ENCODE measurements at regions not wholly inside any gene's neighbourhood (a gene's known extent, or its start where the extent isn't known, plus 50 kb on each side); places are given as distances from the start of the nearest gene placed in this dataset.
"Not testable (repeated sequence)": the region's sequence is repeated elsewhere in the genome, so short reads cannot be mapped to it uniquely, and the experiment has no call there.

DNA sequence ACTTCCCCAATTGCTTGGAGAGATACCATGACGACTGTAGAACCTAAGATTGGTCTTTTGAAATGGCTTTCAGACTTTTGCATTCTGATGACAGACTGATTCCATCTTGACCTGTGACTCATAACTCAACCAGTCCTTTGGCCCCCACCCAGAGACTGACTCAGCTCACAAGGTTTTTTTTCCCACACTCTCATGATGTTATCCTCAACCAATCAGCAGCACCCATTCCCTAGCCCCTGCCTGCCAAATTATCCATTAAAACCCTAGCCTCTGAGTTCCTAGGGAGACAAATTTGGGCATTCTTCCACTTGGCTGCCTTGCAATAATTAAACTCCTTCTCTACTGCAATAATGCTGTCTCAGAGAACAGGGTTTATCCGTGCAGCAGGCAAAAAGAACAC is 1263.3 kb upstream of the CDH9 start:
- TF ChIP-seq, protein P1, sequence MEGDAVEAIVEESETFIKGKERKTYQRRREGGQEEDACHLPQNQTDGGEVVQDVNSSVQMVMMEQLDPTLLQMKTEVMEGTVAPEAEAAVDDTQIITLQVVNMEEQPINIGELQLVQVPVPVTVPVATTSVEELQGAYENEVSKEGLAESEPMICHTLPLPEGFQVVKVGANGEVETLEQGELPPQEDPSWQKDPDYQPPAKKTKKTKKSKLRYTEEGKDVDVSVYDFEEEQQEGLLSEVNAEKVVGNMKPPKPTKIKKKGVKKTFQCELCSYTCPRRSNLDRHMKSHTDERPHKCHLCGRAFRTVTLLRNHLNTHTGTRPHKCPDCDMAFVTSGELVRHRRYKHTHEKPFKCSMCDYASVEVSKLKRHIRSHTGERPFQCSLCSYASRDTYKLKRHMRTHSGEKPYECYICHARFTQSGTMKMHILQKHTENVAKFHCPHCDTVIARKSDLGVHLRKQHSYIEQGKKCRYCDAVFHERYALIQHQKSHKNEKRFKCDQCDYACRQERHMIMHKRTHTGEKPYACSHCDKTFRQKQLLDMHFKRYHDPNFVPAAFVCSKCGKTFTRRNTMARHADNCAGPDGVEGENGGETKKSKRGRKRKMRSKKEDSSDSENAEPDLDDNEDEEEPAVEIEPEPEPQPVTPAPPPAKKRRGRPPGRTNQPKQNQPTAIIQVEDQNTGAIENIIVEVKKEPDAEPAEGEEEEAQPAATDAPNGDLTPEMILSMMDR (IDR thresholded peaks at IDR 0.05; ENCODE audit: extremely low read depth, missing control alignments), result no peak
- DNase-seq (ENCODE audit: low spot score), result no peak

DNA sequence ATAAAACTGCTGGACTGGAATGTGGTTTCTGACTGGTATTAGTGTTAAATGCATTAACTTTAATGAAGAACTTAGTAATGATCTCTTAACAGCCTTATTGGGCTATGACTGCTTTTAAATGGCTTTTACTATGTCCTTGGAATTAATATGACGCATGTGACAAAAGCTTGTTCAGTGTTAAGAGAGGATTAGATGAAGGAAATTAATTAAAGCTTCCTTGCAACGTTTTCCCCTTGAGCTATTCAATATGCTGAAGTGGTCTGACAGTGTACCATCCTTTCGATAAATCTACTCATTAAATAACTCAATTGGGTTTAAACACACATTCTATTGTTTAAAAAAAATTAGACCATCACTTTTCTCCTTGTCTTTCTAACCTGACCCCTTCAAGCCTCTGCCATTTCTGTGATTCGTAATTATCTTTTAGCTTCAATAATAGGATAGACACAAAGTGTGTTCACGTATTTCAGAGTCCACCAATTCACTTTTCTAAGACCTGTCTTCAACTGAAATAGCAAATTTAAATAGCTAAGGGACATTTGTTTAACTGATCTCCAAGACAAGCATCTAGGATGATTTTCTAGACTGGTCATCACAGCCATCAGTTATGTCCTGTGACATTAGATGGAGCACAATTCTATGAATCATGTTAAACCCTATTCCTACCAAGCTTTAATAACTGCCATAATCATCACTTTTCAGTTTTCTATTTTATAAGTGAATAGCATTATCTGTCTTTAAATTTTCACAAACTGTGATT is 1258.0 kb upstream of the CDH9 start:
- DNase-seq (ENCODE audit: low spot score), result no peak
- TF ChIP-seq, protein P1 (IDR thresholded peaks at IDR 0.05; ENCODE audit: extremely low read depth, missing control alignments), result no peak

DNA sequence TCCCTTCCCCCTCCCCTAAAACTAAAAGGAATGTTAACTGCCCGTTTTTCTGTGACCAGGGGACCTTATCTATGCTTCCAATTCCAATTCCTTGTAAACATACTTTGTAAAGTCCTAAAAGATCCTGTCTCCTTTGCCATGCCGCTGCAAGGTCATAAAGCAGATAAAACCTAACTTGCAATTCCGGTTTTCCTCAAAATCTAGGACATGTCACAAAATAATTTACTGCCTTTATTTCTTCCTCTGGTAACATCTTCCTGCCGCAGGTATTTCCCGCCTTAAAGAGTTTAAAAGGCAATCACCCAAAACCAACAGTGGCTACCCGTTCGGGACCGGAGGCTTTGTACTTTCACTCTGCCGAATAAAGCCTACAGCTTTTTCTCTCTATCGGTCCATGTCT is 1248.6 kb upstream of the CDH9 start:
- not testable (repeated sequence) for DNase-seq (ENCODE audit: low spot score)

DNA sequence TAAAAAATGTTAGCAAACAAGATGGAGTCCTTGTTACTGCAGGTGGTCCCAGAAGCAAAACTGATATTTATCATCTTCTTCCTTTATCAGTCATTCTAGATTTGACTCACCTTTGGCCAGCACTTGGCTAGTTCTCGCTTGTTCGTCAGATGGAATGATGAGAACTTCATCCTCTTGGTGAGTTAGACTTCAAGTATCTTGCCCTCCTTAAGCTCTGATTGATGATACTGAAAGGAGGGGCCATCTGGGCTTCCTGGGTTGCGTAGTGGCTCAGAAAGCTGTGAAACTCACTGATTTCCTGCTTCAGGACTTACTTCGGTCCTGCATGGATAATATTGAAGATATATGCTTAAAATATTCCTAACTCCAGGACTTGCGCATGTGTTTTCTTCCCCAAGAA is 1248.2 kb upstream of the CDH9 start:
- TF ChIP-seq, protein P1 (IDR thresholded peaks at IDR 0.05; ENCODE audit: extremely low read depth, missing control alignments), result no peak
- no peak for DNase-seq (ENCODE audit: low spot score)

DNA sequence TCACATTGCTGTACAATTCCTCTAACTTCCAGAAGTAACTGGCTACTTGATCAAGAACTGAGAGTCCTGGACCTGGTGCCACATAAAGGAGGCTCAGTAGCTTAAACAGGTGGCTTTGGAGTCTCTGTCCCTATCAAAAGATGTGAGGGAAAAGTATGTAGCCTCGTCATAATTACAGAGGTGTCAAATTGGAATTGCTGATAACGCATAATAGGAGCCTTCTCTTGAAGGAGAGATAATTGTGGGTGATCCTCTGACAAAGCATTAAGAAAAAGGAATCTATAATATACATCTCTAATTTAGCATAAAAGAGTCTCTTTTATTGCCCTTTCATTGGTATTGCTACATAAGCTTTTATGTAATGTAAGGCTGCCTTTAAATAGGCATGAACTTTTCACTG is 1246.4 kb upstream of the CDH9 start:
- no peak for DNase-seq (ENCODE audit: low spot score)

DNA sequence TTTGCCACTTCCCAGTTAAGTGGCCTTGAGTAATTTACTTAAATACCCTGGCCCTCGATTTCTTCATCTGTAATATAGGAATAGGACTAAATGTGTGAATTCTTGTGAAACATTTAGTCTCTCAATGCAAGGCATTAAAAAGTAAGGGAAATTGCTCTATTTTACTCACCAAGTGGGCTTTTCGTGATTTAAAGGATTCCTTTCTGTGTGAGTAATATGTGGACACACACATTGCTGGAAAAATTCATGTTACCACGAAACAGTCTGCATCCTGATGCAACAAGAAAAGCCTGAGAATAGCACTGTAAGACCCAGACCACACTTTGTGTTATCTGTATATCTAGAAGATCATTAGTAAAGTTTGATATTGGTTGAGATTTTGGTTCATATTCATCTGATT is 1243.0 kb upstream of the CDH9 start:
- TF ChIP-seq, protein P1 (IDR thresholded peaks at IDR 0.05; ENCODE audit: extremely low read depth, missing control alignments), result no peak

More for the DNA sequence above, 1246.4 kb upstream of the CDH9 start:
- TF ChIP-seq, protein P1 (IDR thresholded peaks at IDR 0.05; ENCODE audit: extremely low read depth, missing control alignments), result no peak

DNA sequence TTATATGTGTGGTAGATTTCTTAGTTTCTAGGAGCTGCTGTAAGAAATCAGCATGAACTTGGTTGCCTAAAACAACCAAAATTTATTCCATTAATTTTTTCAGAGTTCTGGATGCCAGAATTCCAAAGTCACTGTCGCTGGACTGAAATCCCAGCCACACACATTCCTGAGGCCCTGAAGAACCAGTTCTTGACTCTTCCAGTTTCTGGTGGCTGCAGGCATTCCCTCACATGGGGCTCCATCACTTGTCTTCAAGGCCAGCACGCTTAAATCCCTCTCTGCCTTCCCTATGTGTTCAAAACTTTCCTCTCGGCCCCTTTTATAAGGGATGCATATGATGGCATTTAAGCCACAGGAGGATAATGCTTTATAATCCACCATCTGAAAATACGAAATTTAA is 1237.5 kb upstream of the CDH9 start:
- DNase-seq (ENCODE audit: low spot score), result no peak
- TF ChIP-seq, protein P1 (IDR thresholded peaks at IDR 0.05; ENCODE audit: extremely low read depth, missing control alignments), result no peak

More for the DNA sequence above, 1243.0 kb upstream of the CDH9 start:
- no peak for DNase-seq (ENCODE audit: low spot score)

DNA sequence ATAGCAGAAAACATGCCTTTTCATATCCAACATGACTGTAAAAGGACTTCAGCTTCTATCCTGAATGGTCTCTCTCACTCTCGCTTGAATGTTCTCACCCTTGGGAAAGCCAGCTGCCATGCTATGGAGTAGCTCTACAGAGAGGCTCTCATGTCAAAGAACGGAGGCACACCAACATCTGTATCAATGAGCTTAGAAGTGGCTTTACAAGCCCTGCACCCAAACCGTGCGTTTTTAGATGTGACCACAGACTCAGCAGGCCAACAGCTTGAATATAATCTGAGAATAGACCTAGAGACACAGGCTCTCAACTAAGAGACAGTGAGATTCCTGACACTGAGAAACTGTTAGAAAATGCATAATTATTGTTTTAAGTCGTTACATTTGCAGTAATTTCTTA is 1231.6 kb upstream of the CDH9 start:
- TF ChIP-seq, protein P1 (IDR thresholded peaks at IDR 0.05; ENCODE audit: extremely low read depth, missing control alignments), result no peak
- no peak for DNase-seq (ENCODE audit: low spot score)
